Activated naive CD4-positive, alpha-beta T cell treated with anti-CD3 and anti-CD28 coated beads, Interleukin-2, amount 50 U/mL, for 24 hours (primary cell): ENCODE measurements at regions not wholly inside any gene's neighbourhood (a gene's known extent, or its start where the extent isn't known, plus 50 kb on each side); places are given as distances from the start of the nearest gene placed in this dataset.
"Not testable (repeated sequence)": the region's sequence is repeated elsewhere in the genome, so short reads cannot be mapped to it uniquely, and the experiment has no call there.

Source experiments
- H3K27ac Mint-ChIP-seq: one replicate; pipeline ENCODE4 v1.8.0; 2021; ENCODE audit warnings: mild to moderate bottlenecking, mixed read lengths
- H3K27me3 Mint-ChIP-seq: one replicate; pipeline ENCODE4 v1.8.0; 2021; ENCODE audit warnings: mixed read lengths
- H3K36me3 Mint-ChIP-seq: one replicate; pipeline ENCODE4 v1.8.0; 2021; ENCODE audit warnings: mixed read lengths
- H3K4me1 Mint-ChIP-seq: one replicate; pipeline ENCODE4 v1.8.0; 2021; ENCODE audit warnings: mixed read lengths
- H3K4me3 Mint-ChIP-seq: one replicate; pipeline ENCODE4 v1.8.0; 2021; ENCODE audit warnings: mild to moderate bottlenecking, mixed read lengths
- H3K9me3 Mint-ChIP-seq: one replicate; pipeline ENCODE4 v1.8.0; 2021; ENCODE audit warnings: mixed read lengths

DNA sequence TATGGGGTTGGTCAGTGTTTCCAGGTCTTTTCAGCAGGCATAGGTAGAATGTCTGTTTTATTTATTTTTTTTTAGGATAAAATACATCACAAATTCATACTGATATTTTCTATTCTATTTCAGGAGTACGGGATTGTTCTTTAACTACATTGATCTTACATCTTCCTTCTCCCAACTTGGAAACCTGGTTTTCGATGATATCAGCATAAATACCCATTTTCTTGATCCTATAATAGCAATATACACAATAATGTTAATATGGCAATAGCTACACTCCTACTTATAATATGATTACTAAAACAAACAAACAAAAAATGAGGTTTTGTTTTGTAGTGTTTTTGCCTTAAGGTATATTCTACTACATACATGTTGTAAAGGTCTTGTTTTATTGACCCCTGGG, 962.4 kb upstream of the GOT2 start:
- Mint-ChIP-seq H3K36me3 (no peaks in the 10 kb centered on the region), H3K4me1 (no peaks in the 10 kb centered on the region), H3K27me3 (no peaks in the 10 kb centered on the region), H3K4me3 (no peak overlapping the region), H3K9me3 (peaks cover 10% of the 10 kb centered on the region), H3K27ac (no peak overlapping the region)

DNA sequence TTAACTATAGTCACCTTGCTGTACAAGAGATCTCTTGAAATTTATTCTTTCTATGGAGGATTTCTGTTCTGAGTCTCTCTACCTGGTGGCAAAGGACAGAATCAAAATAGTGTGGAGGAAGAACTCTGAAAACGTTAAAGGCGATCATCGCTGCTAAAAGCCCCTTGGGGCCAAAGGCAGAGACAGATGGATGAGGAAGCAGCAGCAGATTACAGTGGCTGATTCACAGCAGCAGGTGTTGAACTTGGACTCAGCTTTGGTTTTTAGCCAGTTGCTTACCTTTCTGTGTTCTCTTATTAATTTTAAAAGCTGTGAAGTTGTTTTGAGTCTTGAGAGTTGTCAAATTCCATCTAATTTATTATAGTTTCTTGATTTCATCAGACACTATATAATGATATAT, 956.1 kb upstream of the GOT2 start:
- Mint-ChIP-seq H3K9me3 (peaks cover 5% of the 10 kb centered on the region), H3K4me1 (no peaks in the 10 kb centered on the region), H3K36me3 (no peaks in the 10 kb centered on the region), H3K27me3 (no peaks in the 10 kb centered on the region), H3K4me3 (no peak overlapping the region), H3K27ac (no peak overlapping the region)

DNA sequence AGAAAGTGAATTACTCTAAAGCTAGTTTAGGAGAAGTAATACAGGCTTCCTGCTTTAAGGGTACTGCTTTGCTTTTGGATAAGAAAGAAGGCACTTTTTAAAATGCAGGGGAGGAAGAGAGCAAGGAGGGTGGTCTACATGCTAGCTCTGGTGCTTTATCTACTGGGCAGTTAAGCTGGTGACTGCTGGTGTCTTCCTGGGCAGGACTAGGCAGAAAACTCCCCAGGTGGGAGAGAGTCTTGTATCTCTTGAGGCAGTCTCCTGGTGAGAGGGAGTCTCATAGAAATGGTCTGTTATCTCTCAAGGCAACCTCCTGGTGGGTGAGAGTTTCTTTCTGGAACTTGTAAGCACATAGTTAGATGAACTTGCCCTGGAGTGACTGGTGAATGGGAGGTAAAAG, 953.9 kb upstream of the GOT2 start:
- H3K4me1 Mint-ChIP-seq: no peaks in the 10 kb centered on the region
- no peaks in the 10 kb centered on the region for H3K27me3 Mint-ChIP-seq
- no peaks in the 10 kb centered on the region for H3K36me3 Mint-ChIP-seq
- no peak overlapping the region for H3K4me3 Mint-ChIP-seq
- H3K9me3 Mint-ChIP-seq: peaks cover 5% of the 10 kb centered on the region
- no peak overlapping the region for H3K27ac Mint-ChIP-seq

DNA sequence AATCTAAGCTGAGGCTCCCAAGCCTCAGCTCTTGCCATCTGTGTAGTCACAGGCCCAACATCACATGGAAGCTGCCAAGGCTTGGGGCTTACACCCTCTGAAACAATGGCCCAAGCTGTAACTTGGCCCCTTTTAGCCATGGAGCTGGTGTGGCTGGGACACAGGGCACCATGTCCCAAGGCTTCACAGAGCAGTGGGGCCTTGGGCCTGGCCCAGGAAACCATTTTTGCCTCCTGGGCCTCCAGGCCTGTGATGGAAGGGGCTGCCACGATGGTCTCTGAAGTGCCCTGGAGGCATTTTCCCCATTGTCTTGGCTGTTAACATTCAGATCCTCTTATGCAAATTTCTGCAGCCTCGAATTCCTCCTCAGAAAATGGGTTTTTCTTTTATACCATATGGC, 952.3 kb upstream of the GOT2 start:
- Mint-ChIP-seq H3K36me3 (no peaks in the 10 kb centered on the region), H3K4me1 (no peaks in the 10 kb centered on the region), H3K4me3 (no peak overlapping the region), H3K27ac (no peak overlapping the region), H3K9me3 (peaks cover 5% of the 10 kb centered on the region), H3K27me3 (no peaks in the 10 kb centered on the region)

DNA sequence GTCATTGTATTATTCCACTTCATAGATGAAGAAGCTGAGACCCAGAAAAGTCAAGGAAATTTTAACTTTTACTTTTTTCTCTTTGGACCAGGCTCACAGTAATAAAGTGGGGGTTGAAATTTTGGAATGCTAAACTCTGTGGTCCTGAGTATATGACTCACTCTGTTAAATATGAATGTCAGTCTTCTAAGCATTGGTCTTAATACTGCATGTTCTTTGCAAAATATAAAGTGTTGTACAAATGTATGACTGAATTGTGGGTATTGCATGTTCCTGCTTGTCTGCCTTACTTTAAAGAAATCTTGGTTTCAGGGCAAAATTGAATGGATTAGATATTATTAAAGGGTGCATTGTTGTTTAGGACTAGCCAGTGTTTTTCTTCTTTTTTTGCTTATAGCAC, 950.8 kb upstream of the GOT2 start:
- Mint-ChIP-seq H3K27ac (no peak overlapping the region), H3K27me3 (no peaks in the 10 kb centered on the region), H3K9me3 (peaks cover 5% of the 10 kb centered on the region), H3K4me1 (no peaks in the 10 kb centered on the region), H3K36me3 (no peaks in the 10 kb centered on the region), H3K4me3 (no peak overlapping the region)

DNA sequence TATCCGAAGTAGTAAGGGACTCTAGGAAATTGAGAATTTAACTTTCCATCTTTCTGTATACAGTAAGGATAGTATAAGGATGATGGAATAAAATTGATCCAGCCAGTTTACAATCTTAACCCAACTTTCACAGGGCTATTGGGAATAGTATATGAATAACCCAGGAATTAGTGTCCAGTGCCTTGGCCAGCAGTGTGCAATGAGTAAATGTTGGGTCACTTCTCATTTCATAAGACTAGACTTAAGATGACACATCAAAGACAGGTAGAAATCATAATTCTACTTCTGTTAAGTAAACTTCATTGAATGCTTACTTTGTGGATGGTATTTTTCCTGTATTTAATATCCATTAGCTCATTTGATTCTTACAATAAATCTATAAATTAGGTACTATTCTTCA, 949.6 kb upstream of the GOT2 start:
- Mint-ChIP-seq H3K4me3 (no peak overlapping the region), H3K36me3 (no peaks in the 10 kb centered on the region), H3K9me3 (peaks cover 15% of the 10 kb centered on the region), H3K27me3 (no peaks in the 10 kb centered on the region), H3K4me1 (no peaks in the 10 kb centered on the region), H3K27ac (no peak overlapping the region)

DNA sequence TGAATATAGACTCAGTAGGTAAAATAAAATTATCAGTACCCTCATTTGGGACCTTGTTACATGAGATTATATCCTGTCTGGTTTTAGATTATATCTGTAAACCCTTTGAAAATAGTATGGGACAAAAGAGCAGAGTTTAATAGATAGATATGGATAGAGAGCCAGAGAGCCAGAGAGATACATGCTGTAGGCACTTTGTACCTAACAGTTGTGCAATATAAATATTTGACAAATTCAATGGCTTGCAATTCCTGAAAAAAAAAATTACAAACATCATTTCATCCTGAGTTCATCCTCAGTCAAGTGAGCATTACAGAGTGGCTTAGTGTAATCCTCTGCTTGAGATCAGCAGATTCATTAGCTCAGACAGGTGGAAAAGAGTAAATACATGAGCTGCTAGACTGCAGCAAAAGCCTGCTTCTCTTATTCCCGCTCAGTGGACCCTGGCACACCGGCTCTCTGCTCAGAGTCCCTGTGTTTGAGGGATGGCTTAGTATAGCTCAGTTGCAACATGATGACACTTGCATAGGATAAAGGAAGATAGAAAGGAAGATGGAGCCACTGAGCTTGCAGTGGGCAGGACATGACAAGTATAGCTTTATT, 931.6 kb upstream of the GOT2 start:
- Mint-ChIP-seq H3K36me3 (no peaks in the 10 kb centered on the region), H3K27ac (no peak overlapping the region), H3K4me3 (no peak overlapping the region), H3K4me1 (no peaks in the 10 kb centered on the region), H3K27me3 (no peaks in the 10 kb centered on the region), H3K9me3 (no peaks in the 10 kb centered on the region)

DNA sequence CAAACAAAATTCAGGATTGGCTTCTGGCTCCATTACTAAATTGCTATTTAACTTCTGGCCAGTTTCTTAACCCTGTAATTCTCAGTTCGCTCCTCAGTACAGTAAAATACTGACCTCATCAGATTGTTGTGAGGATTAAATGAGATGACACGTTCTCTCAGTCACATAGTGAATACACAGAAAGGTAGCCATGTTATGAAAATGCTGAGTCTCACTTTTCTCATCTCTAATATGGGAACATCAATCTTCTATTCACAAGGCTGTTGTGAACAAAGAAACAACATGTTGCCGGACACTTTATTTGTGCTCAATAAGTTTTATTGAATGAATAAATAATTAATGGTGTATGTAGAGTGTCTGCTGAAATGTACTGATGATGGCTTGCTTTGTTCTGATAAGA, 924.5 kb upstream of the GOT2 start:
- H3K9me3 Mint-ChIP-seq: peaks cover 5% of the 10 kb centered on the region
- no peaks in the 10 kb centered on the region for H3K36me3 Mint-ChIP-seq
- no peaks in the 10 kb centered on the region for H3K27me3 Mint-ChIP-seq
- H3K4me1 Mint-ChIP-seq: no peaks in the 10 kb centered on the region
- H3K27ac Mint-ChIP-seq: no peak overlapping the region
- H3K4me3 Mint-ChIP-seq: no peak overlapping the region

DNA sequence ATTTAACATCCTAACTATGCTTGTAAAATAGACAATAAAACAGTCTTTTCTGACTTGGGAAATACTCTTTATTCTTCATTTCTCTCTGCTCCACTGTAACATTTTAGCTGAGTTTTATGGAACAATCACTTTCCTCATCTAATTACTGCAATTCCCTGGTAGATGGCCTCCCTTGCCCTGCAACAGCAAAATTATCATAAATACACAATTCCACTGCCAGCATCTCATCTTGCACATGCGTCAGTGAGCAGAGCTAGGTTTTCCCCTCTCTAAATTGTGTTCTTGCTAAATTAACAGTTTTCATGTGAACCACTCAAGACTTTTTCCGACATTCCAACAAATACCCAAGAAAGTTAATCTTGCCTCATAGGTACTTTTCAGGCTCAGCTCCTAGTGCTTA, 920.9 kb upstream of the GOT2 start:
- Mint-ChIP-seq H3K27ac (no peak overlapping the region), H3K9me3 (peaks cover 16% of the 10 kb centered on the region), H3K4me3 (no peak overlapping the region), H3K27me3 (no peaks in the 10 kb centered on the region), H3K4me1 (no peaks in the 10 kb centered on the region), H3K36me3 (no peaks in the 10 kb centered on the region)

DNA sequence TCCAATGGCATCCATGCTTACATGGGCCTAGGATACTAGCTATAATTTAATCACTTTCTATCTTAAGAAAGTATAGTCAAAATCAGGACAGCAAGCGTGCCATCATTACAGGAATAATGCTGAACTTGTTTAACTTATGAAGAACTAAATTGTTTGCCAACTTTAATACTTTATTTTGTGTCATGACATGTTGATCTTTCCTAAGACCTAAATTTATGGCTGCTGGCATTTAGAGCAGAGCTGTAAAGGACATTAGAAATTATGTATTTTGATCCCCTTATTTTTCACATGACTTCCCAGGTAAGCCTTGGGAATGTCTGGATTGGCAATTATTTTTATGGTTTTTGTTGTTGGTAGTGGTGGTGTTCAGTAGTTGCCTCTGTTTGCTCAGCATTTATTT, 920.3 kb upstream of the GOT2 start:
- no peaks in the 10 kb centered on the region for H3K4me1 Mint-ChIP-seq
- peaks cover 16% of the 10 kb centered on the region for H3K9me3 Mint-ChIP-seq
- no peaks in the 10 kb centered on the region for H3K36me3 Mint-ChIP-seq
- H3K27ac Mint-ChIP-seq: no peak overlapping the region
- no peaks in the 10 kb centered on the region for H3K27me3 Mint-ChIP-seq
- no peak overlapping the region for H3K4me3 Mint-ChIP-seq

DNA sequence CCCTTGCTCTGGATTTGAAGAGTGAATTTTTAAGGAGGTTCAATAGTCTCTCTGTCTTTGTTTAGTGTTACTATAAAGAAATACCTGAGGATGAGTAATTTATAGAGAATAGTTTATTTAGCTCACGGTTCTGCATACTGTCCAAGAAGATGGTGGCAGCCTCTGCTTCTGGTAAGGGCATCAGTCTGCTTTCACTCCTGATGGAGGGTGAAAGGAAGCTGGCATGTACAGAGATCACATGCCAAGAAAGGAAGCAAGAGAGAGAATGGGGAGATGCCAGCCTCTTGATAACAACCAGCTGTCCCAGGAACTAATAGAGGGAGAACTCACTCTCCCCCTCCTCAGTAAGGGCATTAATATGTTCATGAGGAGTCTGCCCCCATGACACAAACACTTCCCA, 917.5 kb upstream of the GOT2 start:
- Mint-ChIP-seq H3K9me3 (peaks cover 13% of the 10 kb centered on the region), H3K27ac (no peak overlapping the region)

DNA sequence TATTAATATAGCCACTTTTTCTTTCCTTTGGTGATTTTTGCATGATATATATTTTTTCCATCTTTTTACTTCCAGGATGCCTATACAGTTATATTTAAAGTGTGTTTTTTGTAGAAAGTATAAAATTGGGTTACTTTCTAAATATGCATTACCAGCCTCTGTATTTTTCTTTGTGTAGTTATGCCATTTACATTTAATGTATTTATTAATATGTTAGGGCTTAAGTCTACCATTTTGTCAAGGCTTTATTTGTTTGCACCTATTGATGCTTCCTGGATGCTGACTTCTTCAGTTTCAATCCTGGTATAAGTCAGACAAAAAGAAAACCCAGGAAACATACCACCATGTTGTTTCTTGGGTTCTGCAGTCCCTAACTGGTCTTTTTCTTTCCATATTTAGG, 911.1 kb upstream of the GOT2 start:
- Mint-ChIP-seq H3K27me3 (no peaks in the 10 kb centered on the region), H3K36me3 (no peaks in the 10 kb centered on the region), H3K4me3 (no peak overlapping the region), H3K27ac (no peak overlapping the region), H3K4me1 (no peaks in the 10 kb centered on the region), H3K9me3 (peaks cover 17% of the 10 kb centered on the region)

More for the DNA sequence above, 917.5 kb upstream of the GOT2 start:
- Mint-ChIP-seq H3K36me3 (no peaks in the 10 kb centered on the region), H3K4me1 (no peaks in the 10 kb centered on the region), H3K4me3 (no peak overlapping the region), H3K27me3 (no peaks in the 10 kb centered on the region)

DNA sequence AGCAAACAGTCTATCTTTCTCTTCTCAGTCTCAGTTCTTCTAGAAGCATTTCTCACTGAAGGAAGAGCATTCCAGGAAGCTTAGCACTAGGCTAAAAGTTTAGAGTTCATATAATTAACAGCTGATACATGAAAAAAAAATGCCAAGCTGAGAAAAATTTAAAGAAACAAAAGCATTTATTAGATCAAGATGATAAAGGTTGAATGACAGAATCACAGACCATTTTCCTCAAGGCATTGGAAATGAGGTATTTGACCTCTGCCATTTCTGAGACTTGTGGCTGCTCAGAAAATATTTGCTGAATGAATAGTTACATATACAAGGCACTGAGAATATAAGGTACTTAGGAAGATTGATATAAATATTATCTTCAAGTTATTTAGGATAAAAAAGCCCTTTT, 901.6 kb upstream of the GOT2 start:
- H3K27ac Mint-ChIP-seq: no peak overlapping the region
- no peak overlapping the region for H3K4me3 Mint-ChIP-seq
- no peaks in the 10 kb centered on the region for H3K27me3 Mint-ChIP-seq
- H3K36me3 Mint-ChIP-seq: no peaks in the 10 kb centered on the region
- no peaks in the 10 kb centered on the region for H3K4me1 Mint-ChIP-seq
- H3K9me3 Mint-ChIP-seq: peaks cover 19% of the 10 kb centered on the region

DNA sequence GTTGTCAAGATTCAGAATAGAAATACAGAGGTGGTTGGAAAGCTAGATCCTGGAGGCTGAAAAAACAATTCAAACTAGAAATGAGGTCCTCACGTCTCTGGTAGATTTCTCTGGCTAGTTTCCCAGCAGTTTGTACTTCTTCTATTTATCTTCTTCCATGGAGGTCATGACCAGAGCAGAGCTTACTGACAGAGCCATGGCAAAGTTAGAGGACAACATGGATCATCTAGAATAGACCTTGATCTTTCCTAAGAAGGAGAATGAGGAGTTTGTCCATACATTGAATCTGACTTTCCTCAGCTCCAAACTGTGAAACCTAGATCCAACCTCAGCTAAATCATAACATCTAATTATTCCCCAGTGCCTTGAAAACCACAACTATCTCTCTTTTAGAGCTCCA, 900.8 kb upstream of the GOT2 start:
- H3K36me3 Mint-ChIP-seq: no peaks in the 10 kb centered on the region
- H3K27ac Mint-ChIP-seq: no peak overlapping the region
- peaks cover 19% of the 10 kb centered on the region for H3K9me3 Mint-ChIP-seq
- no peaks in the 10 kb centered on the region for H3K27me3 Mint-ChIP-seq
- H3K4me1 Mint-ChIP-seq: no peaks in the 10 kb centered on the region
- H3K4me3 Mint-ChIP-seq: no peak overlapping the region

DNA sequence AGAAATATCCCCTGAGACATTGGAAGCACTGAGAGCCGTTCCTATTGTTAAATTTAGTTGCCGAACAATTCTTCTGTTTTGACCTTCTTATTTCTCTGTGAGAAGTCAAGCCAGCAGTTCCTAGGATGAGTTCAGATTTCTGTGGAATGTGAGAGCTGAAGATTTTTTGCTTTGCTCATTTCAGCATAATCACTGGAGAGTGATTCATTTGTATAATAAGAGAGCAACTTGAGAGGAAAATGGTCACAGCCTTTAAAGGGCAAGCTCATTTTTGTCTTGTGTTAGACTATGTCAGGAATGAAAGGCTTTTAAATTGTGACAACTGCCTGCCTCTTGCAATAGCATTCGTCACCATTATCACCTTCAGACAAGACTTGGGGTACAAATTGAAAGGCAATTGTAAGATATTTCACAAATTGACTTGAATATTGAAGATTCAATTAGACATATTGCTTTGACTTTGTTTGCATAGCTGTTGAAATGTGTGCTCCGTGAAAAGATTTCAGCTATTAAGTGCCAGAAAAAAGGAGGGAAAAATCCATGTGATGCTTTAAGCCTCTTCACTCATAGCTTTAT, 900.0 kb upstream of the GOT2 start:
- no peak overlapping the region for H3K27ac Mint-ChIP-seq
- H3K4me1 Mint-ChIP-seq: no peaks in the 10 kb centered on the region
- H3K27me3 Mint-ChIP-seq: no peaks in the 10 kb centered on the region
- no peaks in the 10 kb centered on the region for H3K36me3 Mint-ChIP-seq
- H3K9me3 Mint-ChIP-seq: peaks cover 19% of the 10 kb centered on the region
- no peak overlapping the region for H3K4me3 Mint-ChIP-seq

DNA sequence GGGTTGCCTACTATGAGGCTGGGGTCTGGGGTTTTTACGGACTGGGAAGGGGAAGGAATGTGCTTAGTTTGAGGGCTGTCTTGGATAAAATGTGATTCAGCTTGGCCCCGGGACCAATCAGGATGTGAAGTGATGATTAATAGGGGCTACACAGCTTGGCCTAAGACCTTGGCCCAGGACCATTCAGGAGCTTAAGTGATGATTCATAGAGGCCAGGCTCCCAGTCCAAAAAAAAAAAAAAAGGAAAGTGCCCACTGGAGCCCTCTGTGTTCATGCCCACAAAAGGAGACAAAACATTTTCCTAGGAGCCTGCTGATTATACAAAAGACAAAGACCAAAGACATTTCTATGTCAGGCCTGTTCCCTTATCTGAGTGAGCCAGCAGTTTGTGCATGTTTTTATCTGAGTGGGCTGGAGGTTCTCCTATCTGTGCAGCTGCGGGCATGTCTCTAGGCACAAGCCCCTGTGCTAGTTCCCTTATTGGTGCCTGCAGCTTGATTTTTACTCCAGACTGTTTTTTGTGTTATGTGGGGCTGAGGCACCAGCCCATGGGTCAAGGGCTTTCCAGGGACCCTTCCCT, 898.2 kb upstream of the GOT2 start:
- H3K27ac Mint-ChIP-seq: no peak overlapping the region
- H3K4me1 Mint-ChIP-seq: no peaks in the 10 kb centered on the region
- no peaks in the 10 kb centered on the region for H3K36me3 Mint-ChIP-seq
- H3K9me3 Mint-ChIP-seq: peaks cover 19% of the 10 kb centered on the region
- no peak overlapping the region for H3K4me3 Mint-ChIP-seq
- H3K27me3 Mint-ChIP-seq: no peaks in the 10 kb centered on the region

DNA sequence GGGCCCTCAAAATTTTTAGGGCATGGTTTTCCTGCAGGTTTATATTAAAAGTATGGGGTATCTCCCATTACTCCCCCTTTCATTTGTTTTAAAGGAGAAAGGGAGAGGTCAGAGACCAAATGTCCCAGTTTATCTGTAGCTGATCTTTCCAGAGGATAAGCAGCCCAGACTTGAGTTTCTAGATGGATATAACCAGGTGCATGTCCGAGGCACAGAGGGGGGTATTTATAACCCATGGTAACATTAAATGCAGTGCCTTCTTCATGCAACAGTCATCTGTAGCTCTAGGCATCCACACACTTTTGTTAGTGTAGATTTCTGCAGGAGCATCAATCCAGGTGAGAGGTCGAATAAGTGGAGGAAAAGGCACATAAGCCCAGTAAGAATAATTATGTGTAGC, 890.3 kb upstream of the GOT2 start:
- not testable (repeated sequence) for H3K4me3 Mint-ChIP-seq

More for the DNA sequence above, 890.3 kb upstream of the GOT2 start:
- H3K27ac Mint-ChIP-seq, H3K4me1 Mint-ChIP-seq, H3K9me3 Mint-ChIP-seq, H3K27me3 Mint-ChIP-seq, H3K36me3 Mint-ChIP-seq: not testable (repeated sequence)
